Endodermal cell (in vitro differentiated cells): ENCODE measurements at regions not wholly inside any gene's neighbourhood (a gene's known extent, or its start where the extent isn't known, plus 50 kb on each side); places are given as distances from the start of the nearest gene placed in this dataset.

Source experiments
- DNase-seq: peaks from one replicate; pipeline ENCODE4 v3.0.0-alpha.2; 2017
- H3K27ac ChIP-seq: 2 replicates; pipeline ENCODE4 v1.5.1; 2013; ENCODE audit warnings: mild to moderate bottlenecking, low read depth, low read length, moderate library complexity
- H3K27me3 ChIP-seq: 2 replicates; pipeline ENCODE4 v1.6.1; 2013; ENCODE audit warnings: mild to moderate bottlenecking, low read length, moderate library complexity; ENCODE audit not compliant: insufficient read depth, control insufficient read depth, poor library complexity, severe bottlenecking
- H3K36me3 ChIP-seq: 2 replicates; pipeline ENCODE4 v1.7.0; 2013; ENCODE audit warnings: mild to moderate bottlenecking, low read length, moderate library complexity; ENCODE audit not compliant: control insufficient read depth, insufficient read depth
- H3K4me1 ChIP-seq: one replicate; pipeline ENCODE4 v1.7.0; 2013; ENCODE audit warnings: low read length; ENCODE audit not compliant: control insufficient read depth, insufficient read depth
- H3K4me3 ChIP-seq: 2 replicates; pipeline ENCODE4 v1.5.1; 2013; ENCODE audit warnings: mild to moderate bottlenecking, low read length, moderate library complexity
- H3K9ac ChIP-seq: 2 replicates; pipeline ENCODE4 v1.6.1; 2013; ENCODE audit warnings: mild to moderate bottlenecking, low read length, moderate library complexity; ENCODE audit not compliant: poor library complexity, severe bottlenecking; ENCODE audit errors: extremely low read depth
- H3K9me3 ChIP-seq: 2 replicates; pipeline ENCODE4 v1.6.1; 2013; ENCODE audit warnings: mild to moderate bottlenecking, low read length, moderate library complexity; ENCODE audit not compliant: control insufficient read depth
- H3K27ac Mint-ChIP-seq: 2 replicates; pipeline ENCODE4 v1.8.0; 2020; ENCODE audit warnings: mixed read lengths
- H3K27me3 Mint-ChIP-seq: 2 replicates; pipeline ENCODE4 v1.8.0; 2021; ENCODE audit warnings: mild to moderate bottlenecking, mixed read lengths; ENCODE audit not compliant: insufficient read depth
- H3K36me3 Mint-ChIP-seq: 2 replicates; pipeline ENCODE4 v1.8.0; 2020; ENCODE audit warnings: low read depth, mixed read lengths
- H3K4me1 Mint-ChIP-seq: 2 replicates; pipeline ENCODE4 v1.8.0; 2020; ENCODE audit warnings: mixed read lengths
- H3K4me3 Mint-ChIP-seq: 2 replicates; pipeline ENCODE4 v1.8.0; 2020; ENCODE audit warnings: mild to moderate bottlenecking, moderate library complexity, mixed read lengths
- H3K9me3 Mint-ChIP-seq: 2 replicates; pipeline ENCODE4 v1.8.0; 2020; ENCODE audit warnings: mild to moderate bottlenecking, mixed read lengths
- CTCF ChIP-seq: fragments of 200-600 bp; sonication (generic); conservative IDR thresholded peaks from 2 replicates; pipeline ENCODE4 v1.5.0; 2021; ENCODE audit warnings: antibody characterized with exemption, mild to moderate bottlenecking
- WGBS, 2 experiments: methylation state at CpG; one replicate each; pipeline versions ENCODE4 v1.1.5 to v1.1.7; 2013; ENCODE audit warnings: missing lambda C conversion rate in 2 of 2, mixed read lengths in 1 of 2; ENCODE audit not compliant: insufficient coverage in 1 of 2, insufficient read length in 1 of 2; 5-methylcytosine and 5-hydroxymethylcytosine counted together

DNA sequence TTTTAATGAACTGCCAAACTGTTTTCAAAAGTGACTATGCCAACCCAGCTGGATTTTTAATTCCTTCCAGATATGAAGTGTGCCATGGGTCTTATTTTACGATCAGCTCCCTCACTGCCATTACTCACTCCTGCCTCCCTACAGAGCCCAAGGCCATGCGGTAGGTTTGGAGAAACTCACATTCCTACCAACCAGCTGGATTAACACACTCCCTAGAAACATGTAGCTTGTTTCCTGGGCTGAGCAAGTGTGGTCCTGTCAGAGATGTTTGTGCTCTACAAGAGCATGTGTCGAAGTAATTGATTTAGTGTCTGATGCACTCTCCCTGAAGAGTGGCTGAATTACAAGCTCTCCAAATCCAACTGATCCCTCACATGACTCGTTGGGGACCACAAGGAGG is 82.5 kb downstream of the SPP2 start:
- Histone ChIP-seq H3K27me3 (no peaks in the 10 kb centered on the region), H3K4me1 (peaks cover 6% of the 10 kb centered on the region), H3K27ac (no peak overlapping the region), H3K9me3 (no peaks in the 10 kb centered on the region), H3K9ac (no peak overlapping the region), H3K36me3 (no peaks in the 10 kb centered on the region), H3K4me3 (no peak overlapping the region)
- Mint-ChIP-seq H3K27ac (no peak overlapping the region), H3K9me3 (no peaks in the 10 kb centered on the region), H3K4me3 (no peak overlapping the region), H3K4me1 (peaks cover 16% of the 10 kb centered on the region), H3K27me3 (peaks cover 11% of the 10 kb centered on the region), H3K36me3 (no peaks in the 10 kb centered on the region)
- TF ChIP-seq CTCF, result no peak
- no peak for DNase-seq
- WGBS, 2 experiments, result 84 to 92% methylated on average over 3 to 4 of the region's 4 CpGs

DNA sequence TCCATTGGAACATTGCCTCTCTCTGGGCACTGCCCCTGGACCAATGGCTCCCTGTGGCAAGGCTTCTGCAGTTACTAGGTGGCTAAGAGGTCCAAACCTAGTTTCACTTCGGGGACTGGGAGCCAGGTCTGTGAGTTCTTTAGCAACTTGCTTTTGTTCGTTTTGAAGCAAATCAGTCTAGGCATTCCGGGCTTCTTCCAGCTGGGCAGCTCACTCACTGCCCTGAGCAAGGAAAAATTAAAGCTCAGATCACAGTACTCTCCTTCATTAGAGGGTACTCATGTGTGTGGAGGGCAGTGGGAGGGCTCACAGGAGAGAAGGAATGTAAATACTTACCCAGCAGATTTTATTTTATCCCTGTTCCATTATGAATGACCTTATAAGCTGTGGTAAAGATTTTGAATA is 80.3 kb downstream of the SPP2 start:
- Mint-ChIP-seq H3K9me3 (no peaks in the 10 kb centered on the region), H3K36me3 (no peaks in the 10 kb centered on the region), H3K4me1 (peaks cover 6% of the 10 kb centered on the region), H3K4me3 (no peak overlapping the region), H3K27ac (no peak overlapping the region), H3K27me3 (peaks cover 11% of the 10 kb centered on the region)
- Histone ChIP-seq H3K4me3 (no peak overlapping the region), H3K27ac (no peak overlapping the region), H3K4me1 (peaks cover 2% of the 10 kb centered on the region), H3K36me3 (no peaks in the 10 kb centered on the region), H3K9ac (no peak overlapping the region), H3K27me3 (no peaks in the 10 kb centered on the region), H3K9me3 (no peaks in the 10 kb centered on the region)
- no peak for TF ChIP-seq CTCF
- DNase-seq, result no peak
- 82 to 100% methylated on average over 3 of the region's 3 CpGs for WGBS, 2 experiments

- H3K27ac Mint-ChIP-seq, result no peak overlapping the region
- Histone ChIP-seq H3K9me3 (no peaks in the 10 kb centered on the region), H3K9ac (no peak overlapping the region), H3K27me3 (no peaks in the 10 kb centered on the region), H3K4me3 (no peak overlapping the region), H3K27ac (no peak overlapping the region), H3K4me1 (no peaks in the 10 kb centered on the region), H3K36me3 (no peaks in the 10 kb centered on the region)
- peaks cover 9% of the 10 kb centered on the region for H3K4me1 Mint-ChIP-seq
- 93% methylated on average over 1 of the region's 1 CpG; no CpG with 5 or more reads in 1 of the 2 experiments for WGBS, 2 experiments
- no peak for DNase-seq
- TF ChIP-seq CTCF, result no peak
- H3K9me3 Mint-ChIP-seq, result no peaks in the 10 kb centered on the region
- H3K27me3 Mint-ChIP-seq, result peaks cover 11% of the 10 kb centered on the region
- H3K36me3 Mint-ChIP-seq, result no peaks in the 10 kb centered on the region
- no peak overlapping the region for H3K4me3 Mint-ChIP-seq
Observed at GRCh38 chr2:234128606-234129005, 78.1 kb downstream of the SPP2 start.
